ENCODE measurements at regions not wholly inside any gene's neighbourhood (a gene's known extent, or its start where the extent isn't known, plus 50 kb on each side); places are given as distances from the start of the nearest gene placed in this dataset.

DNA sequence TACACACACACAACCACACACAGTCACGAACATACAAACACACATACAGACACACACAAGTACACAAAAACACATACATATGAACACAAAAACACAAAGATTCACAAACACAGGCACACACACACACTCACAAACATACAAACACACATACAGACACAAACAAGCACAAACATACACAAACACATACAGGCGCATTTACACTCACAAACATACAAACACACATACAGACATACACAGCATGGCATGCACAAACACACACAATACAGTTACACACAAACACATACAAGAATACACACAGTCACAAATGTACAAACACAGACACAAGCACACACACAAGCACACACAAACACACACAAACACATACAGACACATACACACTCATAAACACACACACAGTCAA is 247.9 kb downstream of the TENT4A start:
- H3K36me3 ChIP-seq (ENCODE audit: control insufficient read depth, insufficient read depth, low read length): no peaks in the 10 kb centered on the region

DNA sequence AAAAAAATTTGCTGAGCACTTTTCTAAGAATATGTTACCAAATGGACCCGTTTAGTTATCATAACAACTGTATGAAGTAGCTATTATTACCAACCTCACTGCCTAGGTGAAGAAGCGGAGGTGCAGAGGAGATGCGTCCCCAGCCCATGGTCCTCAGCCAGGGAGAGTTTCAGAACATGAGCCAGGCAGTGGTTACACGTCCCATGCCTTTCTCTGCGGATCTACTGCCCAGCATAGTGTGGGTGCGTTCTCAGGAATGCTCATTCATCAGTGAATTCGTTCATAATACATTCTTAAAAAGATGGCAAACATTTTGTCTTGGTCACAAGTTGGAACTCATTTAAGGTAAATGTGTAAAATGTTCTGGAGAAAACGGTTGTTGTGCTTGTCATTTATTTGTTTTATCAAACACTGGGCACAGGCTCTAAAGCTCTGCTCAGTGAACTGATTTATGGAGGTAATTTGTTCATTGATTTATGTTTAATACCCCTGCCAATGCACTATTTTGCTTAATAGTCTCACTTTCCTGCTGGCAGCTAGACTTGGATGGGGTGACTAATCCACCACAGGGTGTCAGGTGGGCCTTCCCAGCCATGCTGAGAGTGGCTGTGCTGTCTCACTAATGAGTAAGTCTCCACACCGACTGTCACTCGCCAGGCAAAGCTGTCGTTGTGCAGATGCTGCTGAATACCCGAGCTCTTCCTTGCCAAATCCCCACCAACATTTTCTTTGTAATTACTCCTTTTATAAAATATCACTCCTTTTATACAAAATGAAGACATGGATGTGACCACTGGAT is 248.8 kb downstream of the TENT4A start:
- H3K9ac ChIP-seq (ENCODE audit: low read length): no peak overlapping the region
- H3K27me3 ChIP-seq (ENCODE audit: control insufficient read depth, insufficient read depth, low read length): no peaks in the 10 kb centered on the region
- H3K4me1 ChIP-seq (ENCODE audit: control insufficient read depth, insufficient read depth, low read length): no peaks in the 10 kb centered on the region
- no peak overlapping the region for H3K4me3 ChIP-seq (ENCODE audit: low read length)
- H3K36me3 ChIP-seq (ENCODE audit: control insufficient read depth, insufficient read depth, low read length): no peaks in the 10 kb centered on the region
- no peak overlapping the region for H3K27ac ChIP-seq (ENCODE audit: low read depth, low read length)

More for the DNA sequence above, 247.9 kb downstream of the TENT4A start:
- Histone ChIP-seq H3K27me3 (ENCODE audit: control insufficient read depth, insufficient read depth, low read length) (no peaks in the 10 kb centered on the region), H3K4me1 (ENCODE audit: control insufficient read depth, insufficient read depth, low read length) (no peaks in the 10 kb centered on the region), H3K27ac (ENCODE audit: low read depth, low read length) (no peak overlapping the region), H3K9ac (ENCODE audit: low read length) (no peak overlapping the region), H3K4me3 (ENCODE audit: low read length) (no peak overlapping the region)

DNA sequence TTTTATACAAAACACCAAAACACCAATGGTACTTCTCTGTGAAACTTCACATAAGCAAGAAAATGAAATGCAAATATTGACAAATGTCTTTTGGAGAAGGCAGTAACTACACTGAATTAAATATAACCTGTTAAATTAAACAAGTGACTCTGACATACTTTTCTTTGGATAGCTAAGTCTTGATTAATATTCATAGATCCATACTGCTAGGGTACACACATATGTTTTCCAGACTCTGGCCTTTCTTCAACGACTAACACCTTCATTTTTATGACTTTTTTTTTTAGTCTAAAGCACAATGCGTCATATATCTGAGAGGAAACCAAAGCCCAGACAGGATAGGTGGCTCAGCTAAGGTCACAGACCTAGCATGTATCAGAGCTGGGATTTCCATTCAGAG is 263.7 kb downstream of the TENT4A start:
- Histone ChIP-seq H3K36me3 (ENCODE audit: control insufficient read depth, insufficient read depth, low read length) (no peaks in the 10 kb centered on the region), H3K9ac (ENCODE audit: low read length) (no peak overlapping the region), H3K27ac (ENCODE audit: low read depth, low read length) (no peak overlapping the region), H3K27me3 (ENCODE audit: control insufficient read depth, insufficient read depth, low read length) (no peaks in the 10 kb centered on the region), H3K4me3 (ENCODE audit: low read length) (no peak overlapping the region), H3K4me1 (ENCODE audit: control insufficient read depth, insufficient read depth, low read length) (no peaks in the 10 kb centered on the region)

DNA sequence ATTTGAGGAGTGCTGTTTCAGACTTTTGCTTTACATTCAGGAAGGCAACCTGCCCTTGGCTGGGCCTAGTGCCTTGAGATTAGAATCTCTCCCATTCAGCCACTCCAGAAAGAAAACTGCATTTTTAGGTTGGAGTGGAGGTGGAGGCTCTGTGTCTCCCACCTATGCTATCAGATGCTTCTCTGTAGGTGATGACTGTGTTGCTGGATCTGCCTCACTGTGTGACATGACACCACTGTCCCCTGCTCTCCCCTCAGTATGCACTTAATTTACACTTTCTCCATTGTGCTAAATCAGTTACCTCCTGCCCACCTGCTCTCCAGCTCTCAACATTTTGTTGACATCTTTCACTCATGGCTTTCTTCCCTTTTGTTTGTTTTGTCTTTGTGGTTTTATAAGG is 265.8 kb downstream of the TENT4A start:
- Histone ChIP-seq H3K27ac (ENCODE audit: low read depth, low read length) (no peak overlapping the region), H3K4me3 (ENCODE audit: low read length) (no peak overlapping the region), H3K27me3 (ENCODE audit: control insufficient read depth, insufficient read depth, low read length) (no peaks in the 10 kb centered on the region), H3K4me1 (ENCODE audit: control insufficient read depth, insufficient read depth, low read length) (no peaks in the 10 kb centered on the region), H3K9ac (ENCODE audit: low read length) (no peak overlapping the region), H3K36me3 (ENCODE audit: control insufficient read depth, insufficient read depth, low read length) (no peaks in the 10 kb centered on the region)

DNA sequence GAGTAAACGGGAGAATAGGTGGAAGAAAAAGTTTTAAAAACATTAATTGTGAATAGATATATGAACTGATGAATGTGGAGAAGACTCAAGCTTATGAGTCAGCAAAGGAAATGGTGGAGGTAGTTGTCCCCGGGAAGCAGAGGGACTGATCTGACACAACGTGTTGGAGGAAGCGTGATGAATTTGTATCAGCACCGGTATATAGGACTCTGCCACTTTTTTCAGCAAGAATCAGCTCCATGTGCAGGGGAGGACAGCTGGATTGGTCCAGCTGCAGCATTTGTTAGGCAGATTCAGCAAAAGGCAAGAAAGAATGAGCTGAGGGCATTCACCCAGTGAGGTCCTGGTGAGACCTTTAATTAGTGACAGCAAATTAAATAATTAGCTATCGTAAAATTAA is 276.0 kb downstream of the TENT4A start:
- Histone ChIP-seq H3K4me3 (ENCODE audit: low read length) (no peak overlapping the region), H3K27me3 (ENCODE audit: control insufficient read depth, insufficient read depth, low read length) (no peaks in the 10 kb centered on the region), H3K27ac (ENCODE audit: low read depth, low read length) (no peak overlapping the region), H3K9ac (ENCODE audit: low read length) (no peak overlapping the region), H3K4me1 (ENCODE audit: control insufficient read depth, insufficient read depth, low read length) (no peaks in the 10 kb centered on the region), H3K36me3 (ENCODE audit: control insufficient read depth, insufficient read depth, low read length) (no peaks in the 10 kb centered on the region)

DNA sequence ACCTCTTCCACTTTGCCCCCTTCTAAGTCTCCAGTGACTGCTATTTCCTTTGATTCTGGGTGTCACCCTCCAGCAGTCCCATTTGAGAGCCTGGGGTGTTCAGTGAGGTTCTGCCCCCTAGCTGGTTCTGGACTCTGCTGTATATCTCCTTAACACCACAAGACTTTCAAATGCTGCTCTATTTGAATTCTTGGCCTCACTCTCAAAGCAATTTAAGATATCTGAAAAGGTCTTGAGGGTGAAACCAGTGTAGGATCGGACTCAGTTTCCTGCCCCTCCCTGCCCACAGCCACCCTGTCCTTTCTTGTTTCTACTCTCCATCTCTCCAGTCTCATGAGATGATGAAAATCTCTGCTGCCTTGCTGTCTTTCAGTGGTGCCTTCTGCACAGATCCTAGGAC is 280.9 kb downstream of the TENT4A start:
- H3K27ac ChIP-seq (ENCODE audit: low read depth, low read length): no peak overlapping the region
- no peaks in the 10 kb centered on the region for H3K36me3 ChIP-seq (ENCODE audit: control insufficient read depth, insufficient read depth, low read length)
- H3K9ac ChIP-seq (ENCODE audit: low read length): no peak overlapping the region
- no peaks in the 10 kb centered on the region for H3K4me1 ChIP-seq (ENCODE audit: control insufficient read depth, insufficient read depth, low read length)
- no peak overlapping the region for H3K4me3 ChIP-seq (ENCODE audit: low read length)
- H3K27me3 ChIP-seq (ENCODE audit: control insufficient read depth, insufficient read depth, low read length): no peaks in the 10 kb centered on the region

DNA sequence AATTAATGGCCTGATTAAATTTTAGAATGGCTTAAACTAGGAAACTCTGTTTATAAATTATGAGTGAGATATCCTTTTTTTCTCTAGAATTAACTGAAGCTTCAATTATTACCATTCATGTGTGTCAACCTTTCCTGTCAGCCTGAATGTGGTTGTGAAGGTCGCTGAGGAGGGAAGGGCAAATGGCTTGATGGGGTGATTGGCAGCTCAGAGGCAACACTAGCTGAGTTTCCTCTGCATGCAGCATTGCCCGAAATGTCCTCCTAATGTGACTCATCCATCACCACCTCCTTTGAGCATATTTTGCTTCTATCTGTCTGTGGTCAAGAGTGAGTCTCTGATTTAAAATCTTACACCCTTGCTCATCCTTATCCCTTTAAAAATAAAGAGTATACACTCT is 281.9 kb downstream of the TENT4A start:
- Histone ChIP-seq H3K4me1 (ENCODE audit: control insufficient read depth, insufficient read depth, low read length) (no peaks in the 10 kb centered on the region), H3K27ac (ENCODE audit: low read depth, low read length) (no peak overlapping the region), H3K27me3 (ENCODE audit: control insufficient read depth, insufficient read depth, low read length) (no peaks in the 10 kb centered on the region), H3K4me3 (ENCODE audit: low read length) (no peak overlapping the region), H3K9ac (ENCODE audit: low read length) (no peak overlapping the region), H3K36me3 (ENCODE audit: control insufficient read depth, insufficient read depth, low read length) (no peaks in the 10 kb centered on the region)

DNA sequence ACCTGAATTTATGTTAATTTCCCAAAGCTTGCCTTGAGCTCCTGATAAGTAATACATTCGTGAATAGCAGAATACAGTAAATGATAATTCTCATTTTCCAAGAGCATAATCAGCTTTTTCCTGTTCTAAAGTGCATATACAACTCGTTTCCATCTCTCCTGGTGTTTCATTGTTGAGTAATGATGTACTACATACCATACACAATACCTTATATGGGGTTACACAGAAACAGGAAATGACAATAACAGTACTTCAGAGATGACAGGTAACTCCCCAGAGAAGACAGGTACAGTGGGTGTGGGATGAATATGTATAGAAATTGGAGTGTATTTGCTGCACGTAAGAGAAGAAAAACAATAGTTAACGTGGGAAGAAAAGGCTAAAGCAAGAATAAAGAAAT is 287.1 kb downstream of the TENT4A start:
- Histone ChIP-seq H3K9ac (ENCODE audit: low read length) (no peak overlapping the region), H3K27ac (ENCODE audit: low read depth, low read length) (no peak overlapping the region), H3K4me3 (ENCODE audit: low read length) (no peak overlapping the region), H3K36me3 (ENCODE audit: control insufficient read depth, insufficient read depth, low read length) (no peaks in the 10 kb centered on the region), H3K27me3 (ENCODE audit: control insufficient read depth, insufficient read depth, low read length) (no peaks in the 10 kb centered on the region), H3K4me1 (ENCODE audit: control insufficient read depth, insufficient read depth, low read length) (no peaks in the 10 kb centered on the region)

DNA sequence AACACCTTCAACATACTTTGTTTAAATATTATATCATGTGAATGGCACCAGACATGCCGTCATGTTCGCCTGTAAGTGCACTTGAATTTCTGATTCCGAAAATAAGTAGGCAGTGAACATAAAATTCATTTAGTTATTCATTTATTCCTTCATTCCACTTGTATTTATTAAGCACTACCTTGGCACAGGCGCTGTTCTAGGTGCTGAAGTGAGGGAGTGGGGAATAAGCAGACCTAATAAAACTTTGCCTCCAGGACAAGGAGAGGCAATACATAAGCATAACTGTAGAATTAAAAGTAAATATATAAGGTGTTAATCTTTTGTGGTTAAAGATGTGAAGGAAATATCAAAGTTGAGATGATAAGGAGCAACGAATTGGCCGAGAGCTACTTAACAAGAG is 297.4 kb downstream of the TENT4A start:
- Histone ChIP-seq H3K4me1 (ENCODE audit: control insufficient read depth, insufficient read depth, low read length) (no peaks in the 10 kb centered on the region), H3K27ac (ENCODE audit: low read depth, low read length) (no peak overlapping the region), H3K27me3 (ENCODE audit: control insufficient read depth, insufficient read depth, low read length) (no peaks in the 10 kb centered on the region), H3K4me3 (ENCODE audit: low read length) (no peak overlapping the region), H3K9ac (ENCODE audit: low read length) (no peak overlapping the region), H3K36me3 (ENCODE audit: control insufficient read depth, insufficient read depth, low read length) (no peaks in the 10 kb centered on the region)

DNA sequence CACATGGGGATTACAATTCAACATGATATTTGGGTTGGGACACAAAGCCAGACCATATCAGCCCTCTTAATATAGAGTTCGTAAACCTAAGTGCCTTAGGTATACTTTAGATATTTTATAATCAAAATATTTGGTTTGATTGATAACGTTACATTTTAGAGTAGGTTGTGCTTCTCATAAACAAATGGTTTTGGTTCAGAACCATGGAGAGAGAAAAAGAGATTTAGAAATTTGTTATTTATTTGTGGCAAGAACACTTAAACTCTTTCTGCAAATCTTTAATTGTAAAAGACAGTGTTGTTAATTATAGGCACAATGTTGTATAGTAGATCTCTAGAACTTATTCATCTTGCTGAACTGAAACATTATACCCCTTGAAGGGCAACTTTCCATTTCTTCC is 298.8 kb downstream of the TENT4A start:
- no peak overlapping the region for H3K27ac ChIP-seq (ENCODE audit: low read depth, low read length)
- H3K4me3 ChIP-seq (ENCODE audit: low read length): no peak overlapping the region
- H3K4me1 ChIP-seq (ENCODE audit: control insufficient read depth, insufficient read depth, low read length): no peaks in the 10 kb centered on the region
- H3K27me3 ChIP-seq (ENCODE audit: control insufficient read depth, insufficient read depth, low read length): no peaks in the 10 kb centered on the region
- no peak overlapping the region for H3K9ac ChIP-seq (ENCODE audit: low read length)
- no peaks in the 10 kb centered on the region for H3K36me3 ChIP-seq (ENCODE audit: control insufficient read depth, insufficient read depth, low read length)

DNA sequence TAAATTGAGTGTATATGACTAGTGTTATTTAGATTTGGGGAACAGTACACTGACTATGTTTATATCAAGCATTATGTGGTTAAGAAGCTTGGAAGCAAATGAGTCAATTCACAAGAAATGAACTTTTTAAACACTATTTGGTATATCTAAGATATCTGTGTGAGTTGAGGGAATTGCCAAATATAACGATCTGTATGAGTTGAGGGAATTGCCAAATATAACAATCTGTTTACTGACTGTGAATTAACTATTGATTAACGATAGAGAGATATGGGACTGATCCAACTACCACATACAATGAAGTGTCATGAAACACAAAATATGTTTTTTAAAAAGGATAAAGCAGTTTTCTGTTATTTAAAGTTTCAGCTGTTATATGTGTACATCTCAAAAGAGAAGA is 301.4 kb downstream of the TENT4A start:
- no peaks in the 10 kb centered on the region for H3K4me1 ChIP-seq (ENCODE audit: control insufficient read depth, insufficient read depth, low read length)
- no peak overlapping the region for H3K9ac ChIP-seq (ENCODE audit: low read length)
- no peak overlapping the region for H3K27ac ChIP-seq (ENCODE audit: low read depth, low read length)
- no peaks in the 10 kb centered on the region for H3K36me3 ChIP-seq (ENCODE audit: control insufficient read depth, insufficient read depth, low read length)
- H3K4me3 ChIP-seq (ENCODE audit: low read length): no peak overlapping the region
- no peaks in the 10 kb centered on the region for H3K27me3 ChIP-seq (ENCODE audit: control insufficient read depth, insufficient read depth, low read length)

DNA sequence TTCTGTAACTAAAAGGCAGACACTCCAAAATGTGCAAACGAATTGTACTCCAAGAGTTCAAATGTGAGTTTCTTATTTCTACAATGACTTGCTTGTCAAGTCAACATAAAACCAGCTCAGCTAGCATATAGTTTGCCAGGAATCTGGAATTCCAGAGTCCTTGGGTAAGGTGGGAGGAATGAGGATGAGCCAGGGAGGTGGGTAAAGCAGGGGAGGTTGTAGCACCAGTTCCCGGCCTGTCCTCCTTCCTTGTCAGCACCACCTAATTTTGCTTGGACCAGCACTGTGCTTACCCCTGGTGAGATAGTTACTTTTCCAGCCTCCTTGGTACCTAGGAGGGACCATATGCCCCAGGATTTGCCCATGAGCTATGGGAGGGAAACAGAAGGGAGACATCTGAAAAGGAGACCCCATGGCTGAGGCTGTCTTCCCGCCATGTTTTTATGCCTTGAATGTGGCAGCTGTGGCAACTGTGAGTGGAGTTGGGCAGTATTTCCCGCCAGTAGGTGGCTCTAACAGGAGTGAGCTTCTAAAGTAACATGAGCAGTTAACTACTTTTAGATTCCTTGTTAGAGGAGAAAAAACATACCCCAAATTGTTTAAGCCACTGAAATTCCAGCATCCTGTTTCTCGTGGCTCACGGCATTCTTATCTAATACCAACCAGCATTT is 302.5 kb downstream of the TENT4A start:
- no peak overlapping the region for H3K27ac ChIP-seq (ENCODE audit: low read depth, low read length)
- no peaks in the 10 kb centered on the region for H3K4me1 ChIP-seq (ENCODE audit: control insufficient read depth, insufficient read depth, low read length)
- H3K36me3 ChIP-seq (ENCODE audit: control insufficient read depth, insufficient read depth, low read length): no peaks in the 10 kb centered on the region
- no peak overlapping the region for H3K9ac ChIP-seq (ENCODE audit: low read length)
- H3K27me3 ChIP-seq (ENCODE audit: control insufficient read depth, insufficient read depth, low read length): no peaks in the 10 kb centered on the region
- no peak overlapping the region for H3K4me3 ChIP-seq (ENCODE audit: low read length)

Measured in rectal smooth muscle tissue (tissue), 1 donor.